ENCODE measurements at regions not wholly inside any gene's neighbourhood (a gene's known extent, or its start where the extent isn't known, plus 50 kb on each side); places are given as distances from the start of the nearest gene placed in this dataset.

GRCh38 chr9:25889661-25890060 lies 211.4 kb upstream of the TUSC1 start:
- H3K4me3 ChIP-seq = no peak overlapping the region
- no peaks in the 10 kb centered on the region for H3K36me3 ChIP-seq (ENCODE audit: insufficient read depth in 1 of 2, low read depth in 1 of 2)
- DNase-seq (no peak), ATAC-seq (no peak)
- H3K4me1 ChIP-seq = no peaks in the 10 kb centered on the region
- intact Hi-C loops (cut with DNase I) = no loop called here
- H3K27me3 ChIP-seq (ENCODE audit: insufficient read depth in 3 of 3, low read length in 2 of 3) = no peaks in the 10 kb centered on the region
- 14 to 32% (median 32%) methylated on average over 1 of the region's 1 CpG for WGBS, 3 donors
- TF ChIP-seq CTCF (IDR thresholded peaks at IDR 0.05) = no peak
- no peak overlapping the region for H3K27ac ChIP-seq
- no peaks in the 10 kb centered on the region for H3K9me3 ChIP-seq

- intact Hi-C loops (cut with DNase I) = no loop called here
Measured at GRCh38 chr9:25876248-25876647, 198.0 kb upstream of the TUSC1 start.

GRCh38 chr9:25864509-25864908 lies 186.3 kb upstream of the TUSC1 start:
- intact Hi-C loops (cut with DNase I) = no loop called here
- no peaks in the 10 kb centered on the region for H3K9me3 ChIP-seq
- 23 to 36% (median 31%) methylated on average over 1 of the region's 1 CpG for WGBS, 3 donors
- no peak for DNase-seq
- H3K4me1 ChIP-seq = no peaks in the 10 kb centered on the region
- no peaks in the 10 kb centered on the region for H3K36me3 ChIP-seq (ENCODE audit: insufficient read depth in 1 of 2, low read depth in 1 of 2)
- no peak overlapping the region for H3K27ac ChIP-seq
- H3K4me3 ChIP-seq = no peak overlapping the region
- no peaks in the 10 kb centered on the region for H3K27me3 ChIP-seq (ENCODE audit: insufficient read depth in 3 of 3, low read length in 2 of 3)
- no peak for TF ChIP-seq CTCF (IDR thresholded peaks at IDR 0.05)
- no peak for ATAC-seq

More at GRCh38 chr9:25876248-25876647, 198.0 kb upstream of the TUSC1 start:
- no peaks in the 10 kb centered on the region for H3K4me1 ChIP-seq
- ATAC-seq = no peak
- H3K36me3 ChIP-seq (ENCODE audit: insufficient read depth in 1 of 2, low read depth in 1 of 2) = no peaks in the 10 kb centered on the region
- no peak overlapping the region for H3K27ac ChIP-seq
- DNase-seq = no peak
- 86 to 100% (median 97%) methylated on average over 1 of the region's 1 CpG for WGBS, 3 donors
- TF ChIP-seq CTCF (IDR thresholded peaks at IDR 0.05) = no peak
- no peak overlapping the region for H3K4me3 ChIP-seq
- no peaks in the 10 kb centered on the region for H3K27me3 ChIP-seq (ENCODE audit: insufficient read depth in 3 of 3, low read length in 2 of 3)
- no peaks in the 10 kb centered on the region for H3K9me3 ChIP-seq

- H3K27me3 ChIP-seq (ENCODE audit: insufficient read depth in 3 of 3, low read length in 2 of 3) = no peaks in the 10 kb centered on the region
- no peaks in the 10 kb centered on the region for H3K9me3 ChIP-seq
- no peaks in the 10 kb centered on the region for H3K4me1 ChIP-seq
- DNase-seq (no peak), ATAC-seq (no peak)
- H3K36me3 ChIP-seq (ENCODE audit: insufficient read depth in 1 of 2, low read depth in 1 of 2) = no peaks in the 10 kb centered on the region
- WGBS, 3 donors = 68 to 75% (median 74%) methylated on average over 2 of the region's 2 CpGs
- no peak for TF ChIP-seq CTCF (IDR thresholded peaks at IDR 0.05)
- no peak overlapping the region for H3K4me3 ChIP-seq
- no peak overlapping the region for H3K27ac ChIP-seq
- intact Hi-C loops (cut with DNase I) = no loop called here
Measured at GRCh38 chr9:25861421-25861820, 183.2 kb upstream of the TUSC1 start.

GRCh38 chr9:25857147-25857546 lies 178.9 kb upstream of the TUSC1 start:
- ATAC-seq (no peak), DNase-seq (no peak)
- Histone ChIP-seq H3K27me3 (ENCODE audit: insufficient read depth in 3 of 3, low read length in 2 of 3) (no peaks in the 10 kb centered on the region), H3K9me3 (no peaks in the 10 kb centered on the region), H3K4me3 (no peak overlapping the region), H3K27ac (no peak overlapping the region), H3K36me3 (ENCODE audit: insufficient read depth in 1 of 2, low read depth in 1 of 2) (no peaks in the 10 kb centered on the region), H3K4me1 (no peaks in the 10 kb centered on the region)
- TF ChIP-seq CTCF (IDR thresholded peaks at IDR 0.05) = no peak
- 30 to 42% (median 32%) methylated on average over 1 of the region's 1 CpG for WGBS, 3 donors
- intact Hi-C loops (cut with DNase I) = no loop called here

All from psoas muscle (tissue), 7 donors.